ENCODE measurements at regions not wholly inside any gene's neighbourhood (a gene's known extent, or its start where the extent isn't known, plus 50 kb on each side); places are given as distances from the start of the nearest gene placed in this dataset.

DNA sequence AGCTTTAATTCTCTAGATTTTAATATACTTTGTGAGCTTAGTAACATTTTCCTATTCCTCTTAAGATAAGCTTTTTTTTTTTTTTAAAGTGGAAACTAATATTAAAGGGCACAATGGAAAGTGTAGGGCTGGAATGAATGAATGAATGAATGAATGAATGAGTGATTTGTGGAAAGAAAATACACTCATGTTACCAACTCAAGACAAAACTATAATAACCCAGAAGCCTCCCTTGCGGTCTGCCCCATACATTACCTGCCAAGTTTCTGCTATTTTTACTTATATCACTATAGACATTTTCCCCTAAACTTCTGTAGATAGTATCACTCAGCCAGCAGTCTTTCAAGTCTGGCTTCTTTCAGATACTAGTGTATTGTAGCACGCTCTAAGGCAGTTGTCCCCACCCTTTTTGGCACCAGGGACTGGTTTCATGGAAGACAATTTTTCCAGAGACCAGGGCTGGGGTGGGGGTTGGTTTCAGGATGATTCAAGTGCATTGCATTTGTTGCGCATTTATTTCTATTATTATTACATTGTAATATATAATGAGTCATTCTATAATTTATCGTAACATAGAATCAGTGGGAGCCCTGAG, 932.2 kb downstream of the TBC1D22A start:
- Mint-ChIP-seq H3K27ac (no peak overlapping the region), H3K27me3 (ENCODE audit: insufficient read depth) (no peaks in the 10 kb centered on the region; the same call in 1 of the 2 replicates), H3K4me3 (no peak overlapping the region), H3K4me1 (ENCODE audit: low read depth) (no peaks in the 10 kb centered on the region), H3K9me3 (peaks cover 55% of the 10 kb centered on the region), H3K36me3 (ENCODE audit: low read depth) (no peaks in the 10 kb centered on the region)
- DNase-seq, result no peak
- TF ChIP-seq, protein P1, sequence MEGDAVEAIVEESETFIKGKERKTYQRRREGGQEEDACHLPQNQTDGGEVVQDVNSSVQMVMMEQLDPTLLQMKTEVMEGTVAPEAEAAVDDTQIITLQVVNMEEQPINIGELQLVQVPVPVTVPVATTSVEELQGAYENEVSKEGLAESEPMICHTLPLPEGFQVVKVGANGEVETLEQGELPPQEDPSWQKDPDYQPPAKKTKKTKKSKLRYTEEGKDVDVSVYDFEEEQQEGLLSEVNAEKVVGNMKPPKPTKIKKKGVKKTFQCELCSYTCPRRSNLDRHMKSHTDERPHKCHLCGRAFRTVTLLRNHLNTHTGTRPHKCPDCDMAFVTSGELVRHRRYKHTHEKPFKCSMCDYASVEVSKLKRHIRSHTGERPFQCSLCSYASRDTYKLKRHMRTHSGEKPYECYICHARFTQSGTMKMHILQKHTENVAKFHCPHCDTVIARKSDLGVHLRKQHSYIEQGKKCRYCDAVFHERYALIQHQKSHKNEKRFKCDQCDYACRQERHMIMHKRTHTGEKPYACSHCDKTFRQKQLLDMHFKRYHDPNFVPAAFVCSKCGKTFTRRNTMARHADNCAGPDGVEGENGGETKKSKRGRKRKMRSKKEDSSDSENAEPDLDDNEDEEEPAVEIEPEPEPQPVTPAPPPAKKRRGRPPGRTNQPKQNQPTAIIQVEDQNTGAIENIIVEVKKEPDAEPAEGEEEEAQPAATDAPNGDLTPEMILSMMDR (IDR thresholded peaks at IDR 0.05), result no peak

DNA sequence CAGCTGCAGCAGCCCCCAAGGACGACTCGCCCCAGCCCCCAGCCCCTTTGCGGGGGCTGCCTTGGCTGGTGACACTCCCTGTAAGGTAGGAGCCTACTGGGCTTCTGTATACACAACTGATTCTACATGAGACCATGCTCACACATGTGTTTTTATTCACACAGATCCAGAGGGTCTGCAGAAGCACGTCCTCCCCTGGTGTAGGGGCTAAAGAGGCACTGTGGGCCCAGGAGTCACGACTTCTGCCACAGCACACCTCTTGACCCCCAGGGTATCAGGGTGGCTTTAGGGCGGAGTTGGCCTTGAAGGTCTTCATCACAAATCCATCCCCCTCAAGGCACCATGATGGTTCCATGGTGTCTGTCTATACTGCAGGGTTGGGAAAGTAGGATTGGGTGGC, 931.2 kb downstream of the TBC1D22A start:
- DNase-seq, result no peak
- H3K27ac Mint-ChIP-seq, result no peak overlapping the region
- no peaks in the 10 kb centered on the region for H3K4me1 Mint-ChIP-seq (ENCODE audit: low read depth)
- TF ChIP-seq, protein P1 (IDR thresholded peaks at IDR 0.05), result no peak
- no peaks in the 10 kb centered on the region; the same call in 1 of the 2 replicates for H3K27me3 Mint-ChIP-seq (ENCODE audit: insufficient read depth)
- H3K36me3 Mint-ChIP-seq (ENCODE audit: low read depth), result no peaks in the 10 kb centered on the region
- no peak overlapping the region for H3K4me3 Mint-ChIP-seq
- H3K9me3 Mint-ChIP-seq, result peaks cover 53% of the 10 kb centered on the region

DNA sequence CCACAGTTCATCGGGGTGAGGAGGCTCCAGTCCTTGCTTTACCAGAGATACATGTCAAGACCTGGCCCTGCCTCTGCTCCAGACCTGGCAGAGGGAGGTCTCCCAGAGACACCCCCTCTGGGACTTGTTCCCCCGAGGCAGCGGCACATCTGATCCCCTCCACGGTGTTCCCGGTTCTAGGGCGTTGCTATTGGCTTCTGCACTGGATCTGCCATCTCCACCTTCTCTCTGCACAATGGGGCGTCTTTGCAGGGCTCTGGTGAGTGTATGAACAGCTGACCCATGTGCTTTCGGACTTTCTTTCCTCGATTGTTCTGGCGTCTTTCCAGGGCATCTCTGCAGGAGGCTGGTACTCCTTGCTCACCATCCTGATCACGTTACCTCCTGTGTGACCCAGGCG, 930.4 kb downstream of the TBC1D22A start:
- no peak for DNase-seq
- H3K9me3 Mint-ChIP-seq, result peaks cover 45% of the 10 kb centered on the region
- H3K27me3 Mint-ChIP-seq (ENCODE audit: insufficient read depth), result no peaks in the 10 kb centered on the region
- no peak overlapping the region for H3K4me3 Mint-ChIP-seq
- no peak overlapping the region for H3K27ac Mint-ChIP-seq
- no peaks in the 10 kb centered on the region for H3K4me1 Mint-ChIP-seq (ENCODE audit: low read depth)
- H3K36me3 Mint-ChIP-seq (ENCODE audit: low read depth), result no peaks in the 10 kb centered on the region
- TF ChIP-seq, protein P1 (IDR thresholded peaks at IDR 0.05), result no peak

DNA sequence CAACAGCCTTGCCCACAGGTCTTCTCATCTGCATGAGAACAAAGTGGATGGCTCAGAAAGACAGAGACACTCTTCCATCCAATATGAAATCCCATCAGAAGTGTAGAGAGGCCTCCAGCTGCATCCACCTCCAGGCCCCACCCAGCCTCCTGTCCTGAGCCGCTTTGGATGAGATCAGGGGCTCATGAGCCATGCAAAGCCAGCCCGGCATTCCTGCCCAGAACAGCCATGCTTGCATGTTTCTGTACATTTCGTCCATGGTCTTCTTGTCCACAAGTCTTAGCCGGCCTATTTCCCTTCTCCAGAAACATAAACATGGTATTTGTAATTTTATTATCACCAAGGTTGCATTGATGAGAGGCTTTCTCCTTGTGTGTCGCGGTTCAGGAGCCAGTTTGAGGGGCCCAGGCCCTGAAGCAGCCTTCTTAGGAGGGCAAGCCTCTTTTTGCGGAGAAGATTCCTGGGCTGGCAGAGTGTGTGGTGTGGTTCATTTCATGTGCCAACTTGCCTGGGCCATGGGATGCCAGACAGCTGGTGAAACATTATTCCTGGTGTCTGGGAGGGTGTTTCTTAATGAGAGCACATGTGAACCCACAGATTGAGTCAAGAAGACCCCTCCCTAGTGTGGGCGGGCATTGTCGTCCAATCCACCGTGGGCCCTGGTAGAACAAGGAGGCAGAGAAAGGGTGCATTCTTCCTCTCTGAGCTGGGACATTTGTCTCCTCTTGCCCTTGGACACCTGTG, 928.9 kb downstream of the TBC1D22A start:
- H3K4me1 Mint-ChIP-seq (ENCODE audit: low read depth), result no peaks in the 10 kb centered on the region
- no peaks in the 10 kb centered on the region for H3K27me3 Mint-ChIP-seq (ENCODE audit: insufficient read depth)

DNA sequence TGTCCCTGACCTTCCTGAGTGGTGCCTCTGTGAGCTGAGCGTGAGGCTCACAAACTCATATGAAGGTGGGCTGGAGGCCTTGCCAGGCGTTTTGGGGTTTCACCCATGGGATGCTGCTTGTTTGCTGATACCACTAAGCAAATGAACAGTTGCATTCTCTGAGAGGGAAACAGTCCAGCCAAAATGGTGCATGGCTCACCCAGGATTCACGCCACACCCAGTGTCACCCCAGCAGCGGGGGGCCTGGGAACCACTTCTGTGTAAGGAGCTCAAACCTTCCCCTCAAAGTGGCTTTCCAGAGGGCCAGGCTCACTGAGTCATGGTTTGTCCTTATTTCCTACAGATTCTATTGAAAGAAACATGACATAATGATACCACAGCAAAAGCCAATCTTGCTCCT, 928.1 kb downstream of the TBC1D22A start:
- Mint-ChIP-seq H3K27ac (no peak overlapping the region), H3K9me3 (peaks cover 49% of the 10 kb centered on the region), H3K4me1 (ENCODE audit: low read depth) (no peaks in the 10 kb centered on the region), H3K4me3 (no peak overlapping the region), H3K36me3 (ENCODE audit: low read depth) (no peaks in the 10 kb centered on the region; the same call in 1 of the 2 replicates), H3K27me3 (ENCODE audit: insufficient read depth) (no peaks in the 10 kb centered on the region)
- TF ChIP-seq, protein P1 (IDR thresholded peaks at IDR 0.05), result no peak
- DNase-seq, result no peak

More for the DNA sequence above, 928.9 kb downstream of the TBC1D22A start:
- H3K27ac Mint-ChIP-seq, result no peak overlapping the region
- TF ChIP-seq, protein P1 (IDR thresholded peaks at IDR 0.05), result no peak
- H3K36me3 Mint-ChIP-seq (ENCODE audit: low read depth), result no peaks in the 10 kb centered on the region
- peaks cover 48% of the 10 kb centered on the region for H3K9me3 Mint-ChIP-seq
- DNase-seq, result no peak
- no peak overlapping the region for H3K4me3 Mint-ChIP-seq
